Urothelium cell line (cell line): ENCODE measurements at regions not wholly inside any gene's neighbourhood (a gene's known extent, or its start where the extent isn't known, plus 50 kb on each side); places are given as distances from the start of the nearest gene placed in this dataset.
A peak's percentile ranks its signal among the peaks of the same experiment; 100 is the strongest.
"Not testable (repeated sequence)": the region's sequence is repeated elsewhere in the genome, so short reads cannot be mapped to it uniquely, and the experiment has no call there.

Experiments used
- DNase-seq: peaks from one replicate; pipeline ENCODE4 v3.0.0; 2011; ENCODE audit warnings: low spot score, mixed read lengths
- FAIRE-seq: peaks from 2 replicates; lab custom pipeline; 2011; peaks lifted over from hg19 to GRCh38; lab: Jason Lieb, UNC

DNA sequence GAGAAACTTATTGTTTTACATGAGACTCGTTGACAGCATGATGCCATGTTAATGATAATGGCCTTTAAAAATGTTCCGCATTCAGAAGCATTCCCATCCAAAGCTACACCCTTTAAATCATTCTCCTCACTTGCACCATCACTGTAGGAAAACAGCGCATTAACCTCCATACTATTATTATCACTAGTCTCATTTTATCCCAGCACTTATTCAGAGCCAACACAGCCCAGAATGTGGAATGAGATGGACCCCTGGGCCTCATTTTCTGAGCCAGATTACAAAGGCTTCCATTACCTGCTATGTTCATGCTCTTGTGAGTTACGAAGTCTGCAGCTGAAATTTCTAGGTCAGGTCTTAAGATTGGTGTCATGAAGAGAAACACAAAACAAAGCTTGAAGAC is 159.4 kb downstream of the HS3ST3A1 start:
- DNase-seq (no peak), FAIRE-seq (no peak)

DNA sequence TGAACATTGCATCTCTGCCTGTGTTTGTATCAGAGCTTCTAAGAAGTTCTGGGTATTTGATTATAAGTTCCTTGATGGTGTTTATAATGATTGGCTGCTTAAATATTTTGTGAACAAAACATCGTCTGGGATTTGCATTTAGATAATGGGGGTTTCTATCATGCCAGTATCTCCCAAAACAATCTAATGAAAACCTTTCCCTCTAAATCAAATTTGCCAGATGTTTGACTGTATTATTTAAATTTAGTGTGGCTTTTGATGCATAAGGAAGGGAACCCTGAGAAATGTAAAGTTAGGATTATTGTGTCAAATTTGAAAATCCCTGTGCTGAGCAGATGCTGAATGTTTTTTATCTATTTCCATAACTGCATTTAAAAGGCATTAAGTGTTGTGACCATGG is 159.9 kb downstream of the HS3ST3A1 start:
- FAIRE-seq (no peak), DNase-seq (no peak)

DNA sequence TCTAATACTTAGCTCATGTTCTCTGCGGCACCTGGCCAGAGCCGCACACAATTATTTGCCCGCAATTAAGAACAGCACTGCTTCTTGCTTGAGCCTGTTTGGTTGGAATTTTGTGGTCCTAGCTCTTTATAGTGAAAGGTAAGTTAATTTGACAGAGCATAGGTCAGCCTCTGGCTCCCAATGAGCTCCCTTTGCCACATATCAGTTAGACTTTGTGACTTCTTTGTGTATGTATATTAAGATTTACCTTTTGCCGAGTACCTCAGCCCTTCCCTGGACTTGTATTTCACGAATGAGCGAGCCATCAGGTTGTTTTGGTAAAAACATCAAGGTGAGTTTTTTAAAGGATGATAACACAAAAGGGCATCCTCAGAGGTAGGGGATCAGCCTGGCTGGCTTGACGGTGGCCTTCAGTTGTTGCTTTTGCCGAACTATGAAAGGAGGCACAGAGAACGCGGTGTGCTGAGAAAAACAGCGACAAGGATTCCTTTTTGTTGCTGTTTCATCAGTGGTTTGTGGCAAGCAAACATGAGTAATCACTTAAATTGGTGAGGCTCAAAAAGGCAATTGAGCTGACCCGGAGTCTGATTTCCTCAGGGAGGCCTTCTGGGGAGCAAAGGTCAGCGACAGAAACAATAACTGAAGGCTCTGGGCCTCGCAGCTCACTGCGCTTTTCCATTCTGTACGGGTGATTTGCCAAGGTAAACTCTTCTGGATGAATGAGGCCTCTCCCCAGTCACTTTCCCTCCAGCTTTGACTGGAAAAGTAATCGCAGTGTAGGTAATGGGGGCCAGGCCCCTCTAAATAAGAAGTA is 163.6 kb downstream of the HS3ST3A1 start:
- DNase-seq: no peak
- FAIRE-seq: no peak

DNA sequence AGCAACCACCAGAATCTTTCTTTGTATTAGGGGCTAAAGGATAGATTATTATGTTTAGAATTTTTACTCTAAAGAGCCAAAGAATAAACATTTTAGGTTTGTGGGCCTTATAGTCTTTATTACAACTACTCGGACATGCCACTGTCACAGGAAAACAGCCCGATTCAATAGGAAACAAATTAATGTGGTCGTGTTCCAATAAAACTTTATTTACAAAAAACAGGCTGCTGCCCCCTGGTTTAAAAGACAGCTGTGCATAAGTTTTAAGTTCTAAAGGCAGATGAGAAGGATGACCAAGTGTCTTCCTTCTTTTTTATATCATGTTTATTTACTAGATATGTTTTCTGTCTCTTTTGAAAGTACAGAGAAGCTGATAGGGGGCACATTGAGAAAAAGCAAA is 166.5 kb downstream of the HS3ST3A1 start:
- FAIRE-seq: no peak
- DNase-seq: no peak

DNA sequence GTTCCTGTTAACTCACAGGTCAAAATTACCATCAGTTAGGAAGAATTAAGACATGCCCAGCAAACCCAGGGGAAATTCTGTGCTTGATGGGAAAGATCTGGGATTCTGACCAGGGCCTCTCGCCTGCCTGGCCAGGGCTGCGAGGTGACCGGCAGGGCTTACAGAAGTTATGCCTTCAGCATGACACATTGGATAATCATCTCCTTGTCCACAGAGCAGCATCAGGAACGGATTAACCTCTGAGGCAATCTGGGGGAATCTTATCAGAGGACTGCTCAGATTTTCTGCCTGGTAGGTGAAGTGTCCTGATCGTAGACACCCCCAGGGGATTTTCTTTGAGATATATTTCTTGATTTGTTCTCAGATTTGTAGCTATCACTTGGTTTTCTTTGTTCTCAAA is 172.5 kb downstream of the HS3ST3A1 start:
- FAIRE-seq: no peak
- DNase-seq: peak; percentile 6

DNA sequence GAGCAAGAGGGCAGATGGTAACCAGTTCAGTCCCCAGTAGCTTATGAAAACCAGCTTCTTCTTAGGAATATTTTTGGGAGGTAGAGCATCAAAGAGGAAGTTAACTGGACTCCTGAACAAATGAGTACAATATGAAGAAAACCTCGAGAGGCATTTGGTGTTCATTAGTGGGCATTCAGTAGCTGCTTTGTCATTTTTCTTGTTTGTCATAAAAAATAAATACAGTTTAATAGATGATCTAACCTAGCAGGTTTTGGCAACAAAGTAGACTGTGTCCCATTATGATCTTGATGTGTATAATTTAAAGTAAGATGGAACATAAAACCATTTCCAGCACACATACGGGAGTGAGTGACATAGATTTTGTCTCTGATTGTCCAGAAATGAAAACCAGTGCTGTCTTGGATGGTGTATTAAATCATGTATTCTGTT is 173.1 kb downstream of the HS3ST3A1 start:
- no peak for FAIRE-seq
- DNase-seq: no peak

DNA sequence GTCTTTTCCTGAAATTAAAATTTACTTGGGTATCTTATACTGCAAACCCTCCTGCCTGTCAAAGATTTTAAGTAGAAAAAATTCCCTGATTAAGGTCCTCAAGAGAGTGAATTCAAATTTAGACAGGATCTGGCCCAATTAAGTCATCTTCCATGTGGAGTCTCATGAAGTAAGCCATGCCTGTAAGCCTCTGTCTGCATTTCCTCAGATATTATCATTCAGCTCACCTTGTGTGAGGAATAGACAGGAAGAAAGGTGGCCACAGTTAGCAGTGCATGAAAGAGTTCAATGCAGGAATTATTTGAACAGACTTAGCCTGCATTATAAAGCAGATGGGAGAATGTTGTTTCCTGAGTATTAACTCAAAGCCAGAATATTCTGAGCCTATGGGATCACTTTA is 174.7 kb downstream of the HS3ST3A1 start:
- no peak for DNase-seq
- FAIRE-seq: no peak

DNA sequence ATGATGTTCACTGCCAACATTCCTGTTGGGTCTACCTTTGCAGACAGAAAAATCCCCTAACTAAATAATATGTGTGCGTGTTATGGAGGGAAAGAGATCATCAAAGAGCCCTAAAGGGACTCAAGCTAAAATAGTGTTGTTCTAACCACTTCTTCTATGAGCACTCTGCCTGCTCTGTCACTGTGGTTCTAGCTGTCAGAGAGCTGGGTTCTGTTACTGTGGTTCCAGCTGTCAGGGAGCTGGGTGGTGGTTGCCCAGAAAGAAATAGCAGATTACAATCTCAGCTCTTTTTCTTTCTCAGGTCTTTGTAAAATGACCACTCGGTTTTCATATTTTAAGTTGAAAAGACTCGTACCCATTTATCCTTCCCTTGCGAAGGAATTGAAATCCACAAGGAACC is 176.3 kb downstream of the HS3ST3A1 start:
- FAIRE-seq: no peak

DNA sequence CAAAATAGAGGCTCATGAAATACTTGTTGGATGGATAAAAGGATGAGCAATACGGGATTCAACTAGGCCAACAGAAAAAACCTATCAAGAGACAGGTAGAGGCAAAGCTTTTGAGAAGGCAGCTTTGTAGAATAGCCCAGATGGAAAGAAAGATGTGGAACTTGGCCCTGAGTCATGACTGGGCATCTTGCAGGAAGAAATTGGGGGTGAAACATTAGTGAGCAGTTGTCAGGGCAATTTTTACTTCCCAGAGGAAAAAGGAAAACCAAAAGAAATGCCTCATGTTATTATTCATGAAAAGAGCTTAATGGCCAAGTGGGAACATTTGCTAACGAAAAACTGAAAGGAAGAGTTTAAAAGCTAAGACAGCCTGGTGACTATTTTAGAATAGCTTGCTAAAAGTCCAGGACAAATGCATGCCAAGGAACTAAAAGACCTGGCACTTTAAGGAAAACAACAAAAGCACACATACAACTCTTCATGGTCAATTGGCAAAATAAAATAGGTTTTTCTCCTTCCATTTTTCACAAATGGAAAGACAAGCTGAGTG is 180.1 kb downstream of the HS3ST3A1 start:
- DNase-seq: no peak
- no peak for FAIRE-seq

More for the DNA sequence above, 176.3 kb downstream of the HS3ST3A1 start:
- no peak for DNase-seq

DNA sequence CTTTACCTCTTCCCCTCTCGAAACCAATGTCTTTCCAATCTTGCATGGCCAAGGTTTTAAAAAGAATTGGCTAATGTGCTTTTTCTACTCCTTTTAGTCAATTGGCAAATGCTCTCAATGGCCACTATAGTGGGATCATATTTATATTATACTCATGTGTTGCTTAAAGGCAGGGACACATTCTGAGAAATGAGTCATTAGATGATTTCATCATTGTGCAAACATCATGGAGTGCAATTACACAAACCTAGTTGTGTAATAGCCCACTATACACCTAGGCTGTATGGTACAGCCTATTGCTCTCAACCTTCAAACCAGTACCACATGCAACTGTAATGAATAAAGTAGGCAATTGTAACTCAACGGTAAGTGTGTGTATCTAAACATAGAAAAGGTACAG is 180.9 kb downstream of the HS3ST3A1 start:
- no peak for FAIRE-seq
- no peak for DNase-seq

DNA sequence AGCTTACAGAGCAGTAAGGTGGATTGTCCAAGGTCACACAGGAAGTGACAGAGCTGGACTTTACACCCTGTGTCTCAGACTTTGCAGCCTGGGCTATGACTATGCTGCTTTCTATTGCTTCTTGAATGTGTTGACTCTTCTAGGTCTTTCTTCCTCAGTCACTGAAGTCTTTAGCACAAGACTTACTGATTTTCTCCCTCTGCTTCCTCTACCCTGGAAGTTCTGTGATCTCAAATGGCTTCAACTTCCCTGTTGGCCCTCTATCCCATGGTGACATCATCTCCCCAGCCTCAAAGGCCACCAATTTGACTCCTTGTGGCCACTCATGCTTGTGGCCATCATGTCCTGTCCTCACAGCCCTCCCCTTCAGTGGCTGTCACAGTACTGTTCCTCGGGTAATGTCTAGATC is 181.3 kb downstream of the HS3ST3A1 start:
- no peak for DNase-seq
- no peak for FAIRE-seq

DNA sequence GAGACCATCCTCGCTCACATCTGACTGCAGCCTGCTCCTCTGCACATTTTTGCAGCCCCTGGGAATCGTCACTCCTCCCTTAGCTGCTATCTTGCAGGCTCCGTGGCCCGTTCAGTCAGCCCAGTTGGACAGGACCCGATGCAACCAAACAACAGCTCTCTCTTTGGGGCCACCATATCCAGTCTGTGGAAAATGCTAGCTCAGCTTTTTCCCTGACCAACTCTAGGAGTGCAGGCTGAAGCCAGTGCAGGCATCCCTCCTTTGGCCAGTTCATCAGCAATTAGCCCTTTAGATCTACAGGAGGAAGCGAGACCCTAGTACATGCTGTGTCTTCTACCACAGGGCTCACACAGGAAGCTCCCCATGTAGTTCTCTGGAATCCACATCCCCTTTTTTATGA is 182.1 kb downstream of the HS3ST3A1 start:
- no peak for FAIRE-seq

DNA sequence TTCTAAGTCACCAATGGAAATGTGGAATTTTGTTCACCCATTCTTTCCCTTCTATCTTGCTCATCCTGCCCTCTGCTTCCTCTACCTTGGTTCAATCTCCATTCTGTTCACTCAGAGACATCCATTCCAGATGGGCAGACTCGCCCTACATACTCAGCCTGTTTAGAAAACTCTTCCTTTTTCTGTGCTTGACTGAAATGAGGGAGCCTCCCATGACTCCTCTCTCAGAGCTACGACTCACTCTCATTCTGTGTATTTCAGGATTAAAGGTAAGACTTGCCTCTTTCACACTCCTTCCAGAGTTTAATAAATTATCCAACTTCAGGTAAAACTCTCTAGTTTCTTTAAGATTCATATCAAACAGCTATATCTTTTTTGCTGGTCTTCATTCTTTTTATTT is 182.8 kb downstream of the HS3ST3A1 start:
- FAIRE-seq: no peak

More for the DNA sequence above, 182.1 kb downstream of the HS3ST3A1 start:
- no peak for DNase-seq

DNA sequence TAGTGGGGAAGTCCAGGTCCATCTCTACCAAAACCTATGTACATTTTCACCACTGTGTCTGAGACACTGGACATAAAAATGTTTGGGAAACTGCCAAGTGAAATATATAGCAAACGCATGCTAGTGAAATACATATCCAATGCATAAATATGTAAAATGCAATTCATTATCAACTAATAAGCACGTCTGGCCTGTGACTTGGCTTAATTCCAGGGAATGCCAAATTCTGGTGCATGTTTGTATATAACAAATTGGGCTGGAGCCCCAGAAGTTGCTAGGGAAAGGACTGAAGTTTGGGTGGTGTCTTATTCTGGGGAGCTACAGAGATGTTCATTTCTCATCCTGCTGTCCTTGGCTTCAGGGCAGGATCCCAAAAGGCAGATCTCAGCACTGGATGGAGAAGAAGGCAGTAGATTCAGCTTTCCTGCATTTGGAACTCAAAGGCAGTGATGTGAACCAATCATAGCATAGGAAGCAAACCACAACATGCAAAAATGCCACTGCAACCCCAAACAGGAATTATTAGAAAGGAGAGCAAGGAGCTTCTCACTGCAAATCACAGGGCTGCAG is 184.3 kb downstream of the HS3ST3A1 start:
- no peak for FAIRE-seq

More for the DNA sequence above, 182.8 kb downstream of the HS3ST3A1 start:
- DNase-seq: no peak

DNA sequence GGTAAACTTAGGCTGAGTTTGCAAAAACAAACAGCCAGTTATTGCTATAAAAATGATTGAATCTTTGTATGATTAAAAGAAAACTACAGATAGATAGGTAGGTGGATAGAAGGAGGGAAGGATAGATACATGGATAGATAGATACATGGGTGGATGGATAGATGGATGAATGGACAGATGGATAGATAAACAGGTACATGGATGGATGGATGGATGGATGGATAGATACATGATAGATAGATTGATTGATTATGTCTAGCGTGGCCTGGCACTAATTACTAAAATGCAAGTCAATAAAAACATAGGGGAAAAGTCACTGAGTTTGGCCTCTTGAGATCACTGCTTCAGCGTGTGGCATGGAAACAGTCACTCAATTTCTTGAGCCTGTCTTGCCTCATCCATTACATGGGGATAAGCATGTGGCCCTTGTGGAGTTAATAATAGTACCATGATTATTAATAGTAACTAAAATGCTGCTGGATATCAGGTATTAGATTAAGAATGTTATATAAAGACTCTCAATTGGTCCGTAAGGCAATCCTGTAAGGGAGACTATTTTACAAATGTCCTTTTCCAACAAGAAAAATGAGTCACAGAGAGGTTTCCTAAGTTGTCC is 184.9 kb downstream of the HS3ST3A1 start:
- FAIRE-seq (no peak), DNase-seq (no peak)

More for the DNA sequence above, 184.3 kb downstream of the HS3ST3A1 start:
- DNase-seq: no peak

DNA sequence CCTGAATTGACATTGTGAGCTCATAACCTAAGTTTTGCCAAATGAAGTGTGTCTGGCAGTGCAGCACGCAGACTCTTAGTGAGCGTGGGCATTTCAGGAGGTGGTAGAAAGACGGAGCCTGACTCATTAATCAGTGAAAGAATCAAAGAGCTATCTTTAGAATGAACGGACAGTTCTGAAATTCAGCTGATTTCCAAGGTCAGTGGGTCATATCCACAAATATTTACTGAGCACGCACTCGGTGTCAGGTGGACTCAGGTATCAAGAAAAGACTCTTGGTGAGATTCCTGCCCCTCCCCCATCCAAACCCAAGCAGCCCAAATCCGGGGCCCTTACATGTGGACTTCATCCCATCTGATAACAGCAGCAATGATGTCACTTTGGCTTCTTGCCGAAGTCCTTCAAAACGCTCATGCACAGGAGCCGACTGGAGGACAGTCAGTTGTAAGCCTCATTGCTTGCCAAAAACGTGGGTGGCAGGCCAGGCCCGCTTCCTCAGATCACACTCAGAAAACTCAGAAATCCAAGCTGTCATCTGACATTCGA is 185.8 kb downstream of the HS3ST3A1 start:
- DNase-seq (peak; percentile 65), FAIRE-seq (no peak)

DNA sequence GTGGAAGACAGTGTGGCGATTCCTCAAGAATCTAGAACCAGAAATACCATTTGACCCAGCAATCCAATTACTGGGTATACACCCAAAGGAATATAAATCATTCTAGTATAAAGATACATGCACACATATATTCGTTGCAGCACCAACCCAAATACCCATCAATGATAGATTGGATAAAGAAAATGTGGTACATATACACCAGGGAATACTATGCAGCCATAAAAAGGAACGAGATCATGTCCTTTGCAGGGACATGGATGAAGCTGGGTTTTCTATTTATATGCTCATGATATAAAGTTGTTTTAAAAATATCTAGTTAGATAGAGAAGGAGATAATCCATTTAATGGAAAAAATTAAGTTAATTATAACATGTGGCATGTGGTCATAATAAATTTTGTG is 186.5 kb downstream of the HS3ST3A1 start:
- DNase-seq, FAIRE-seq: not testable (repeated sequence)

DNA sequence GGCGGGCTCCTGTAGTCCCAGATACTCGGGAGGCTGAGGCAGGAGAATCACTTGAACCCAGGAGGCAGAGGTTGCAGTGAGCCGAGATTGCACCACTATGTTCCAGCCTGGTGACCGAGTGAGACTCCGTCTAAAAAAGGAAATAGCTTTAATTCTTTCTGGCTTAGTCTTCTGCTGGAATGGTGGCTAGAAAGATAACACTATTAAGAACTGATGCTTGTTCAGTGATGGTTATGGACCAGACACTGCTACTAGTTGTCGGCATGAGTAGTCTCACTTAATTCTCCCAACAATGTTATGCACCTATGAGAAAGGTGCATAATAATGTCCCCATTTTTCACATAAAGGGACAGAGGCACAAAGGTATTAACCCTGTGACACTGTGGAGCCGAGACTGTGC is 188.7 kb downstream of the HS3ST3A1 start:
- no peak for DNase-seq
- FAIRE-seq: no peak

DNA sequence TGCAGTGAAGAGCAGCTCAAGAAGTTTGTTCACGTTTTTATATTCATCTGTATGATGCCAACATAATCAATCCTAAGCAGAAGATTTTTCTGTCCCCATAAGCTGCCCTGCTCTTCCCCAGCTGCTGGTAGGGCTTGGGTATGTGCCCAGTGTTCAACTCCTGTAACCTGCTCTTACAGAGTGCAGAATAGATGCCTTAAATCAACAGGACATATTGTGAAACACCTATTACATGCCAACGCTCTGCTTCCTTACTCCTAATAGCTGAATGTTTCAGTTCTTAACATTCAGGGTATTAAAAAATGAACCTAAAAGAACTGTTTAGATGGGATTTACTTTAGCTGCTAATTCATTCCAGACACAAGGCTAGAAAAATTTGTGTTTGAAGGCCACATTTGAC is 190.9 kb downstream of the HS3ST3A1 start:
- DNase-seq (no peak), FAIRE-seq (no peak)

DNA sequence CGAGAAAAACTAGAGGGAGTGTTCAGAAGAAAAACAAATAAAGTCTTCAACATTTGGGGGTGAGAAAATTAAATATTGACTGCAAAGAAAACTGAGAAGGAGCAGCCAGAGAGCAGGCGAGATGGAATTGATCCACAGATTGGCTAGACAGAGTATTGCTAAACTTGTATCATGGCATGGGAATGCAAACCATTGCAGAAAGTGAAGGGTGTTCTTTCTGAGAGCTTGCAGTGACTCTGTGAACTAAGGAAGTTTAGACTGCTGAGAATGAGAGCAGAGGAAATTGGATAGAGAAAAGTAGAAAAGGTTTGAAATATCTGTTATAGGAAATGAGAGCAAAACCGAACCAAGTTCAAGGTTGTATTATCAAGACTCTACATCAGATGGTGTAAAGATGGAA is 191.5 kb downstream of the HS3ST3A1 start:
- DNase-seq: no peak
- FAIRE-seq: no peak

DNA sequence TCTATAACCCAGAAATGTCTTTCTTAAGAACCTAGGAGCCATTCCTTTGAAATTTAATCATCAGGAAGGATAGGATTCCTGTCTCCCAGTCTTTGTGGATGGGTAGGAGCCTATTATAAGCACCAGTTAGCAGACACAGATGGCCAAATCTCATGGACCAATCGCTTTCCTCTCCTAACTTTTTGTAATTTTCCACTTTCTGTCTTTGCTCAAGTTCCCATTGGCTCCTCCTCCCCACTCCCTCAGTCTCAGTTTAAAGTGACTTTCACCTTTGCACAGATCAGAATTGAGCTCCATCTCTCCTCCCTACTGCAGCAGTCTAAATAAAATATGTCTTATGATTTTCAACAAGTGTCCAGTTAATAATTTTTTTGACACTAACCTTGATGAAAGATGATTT is 192.3 kb downstream of the HS3ST3A1 start:
- FAIRE-seq (no peak), DNase-seq (no peak)
